ENCODE measurements at regions not wholly inside any gene's neighbourhood (a gene's known extent, or its start where the extent isn't known, plus 50 kb on each side); places are given as distances from the start of the nearest gene placed in this dataset.

GRCh38 chr12:98317939-98318899 lies 197.2 kb upstream of the TMPO start (continued):
- TF ChIP-seq CTCF (IDR thresholded peaks at IDR 0.05 in 2 of 3, conservative IDR thresholded peaks at IDR 0.05 in 1 of 3; ENCODE audit: control insufficient read depth in 2 of 3, extremely low read depth in 1 of 3, insufficient read depth in 1 of 3, low read depth in 3 of 3, low read length in 3 of 3) (no peak), CUX1 (IDR thresholded peaks at IDR 0.05; ENCODE audit: insufficient replicate concordance, low read depth, low read length) (no peak), IKZF2 (IDR thresholded peaks at IDR 0.05) (peak; percentile 10 to 26; a peak in 2 of 4 replicates), BHLHE40 (IDR thresholded peaks at IDR 0.05; ENCODE audit: borderline replicate concordance in 1 of 2, low read depth in 2 of 2, low read length in 1 of 2) (no peak), CHD1 (IDR thresholded peaks at IDR 0.05; ENCODE audit: low read depth, low read length) (no peak), CEBPZ (IDR thresholded peaks at IDR 0.05; ENCODE audit: low read depth, low read length) (no peak), NR2F1 (conservative IDR thresholded peaks at IDR 0.05) (peak; percentile 25; the same call in 1 of the 2 replicates), POU2F2 (IDR thresholded peaks at IDR 0.05; ENCODE audit: borderline replicate concordance, low read depth, low read length) (no peak), IKZF1 (conservative IDR thresholded peaks at IDR 0.05) (peak; percentile 49), TCF7 (IDR thresholded peaks at IDR 0.05; ENCODE audit: borderline replicate concordance) (no peak), MTA2 (IDR thresholded peaks at IDR 0.05; ENCODE audit: low read depth) (peak; percentile 58), ZNF592 (IDR thresholded peaks at IDR 0.05) (0 out of 2 replicates have a peak, but pooled peaks have one; percentile 21), NFIC (IDR thresholded peaks at IDR 0.05; ENCODE audit: low read depth, low read length) (no peak)
